ENCODE measurements at regions not wholly inside any gene's neighbourhood (a gene's known extent, or its start where the extent isn't known, plus 50 kb on each side); places are given as distances from the start of the nearest gene placed in this dataset.

- no peak overlapping the region for H3K27ac ChIP-seq
- in situ Hi-C loops (cut with MboI; ENCODE audit: low pct_unique_long_range_greater_than_20kb in 2 of 9, low sequenced_read_pairs in 9 of 9, unreplicated experiment in 9 of 9): no loop called here
- peaks cover 15 to 32% of the 10 kb centered on the region in 2 donors for H3K4me1 ChIP-seq (replicated peaks in 1 of 2)
- 50 to 91% (median 70%) methylated on average over 1 to 5 of the region's 15 CpGs; no CpG with 5 or more reads in 4 of the 10 experiments for WGBS, 10 experiments
- H3K4me3 ChIP-seq: no peak overlapping the region
- no peak for ATAC-seq (replicated peaks in 6 of 8)
Measured at GRCh38 chr4:1500966-1501753, 94.9 kb upstream of the NKX1-1 start.

GRCh38 chr4:1500231-1500965 is 94.2 kb upstream of the NKX1-1 start:
- in situ Hi-C loops (cut with MboI; ENCODE audit: low pct_unique_long_range_greater_than_20kb in 2 of 9, low sequenced_read_pairs in 9 of 9, unreplicated experiment in 9 of 9): no loop called here
- WGBS, 10 experiments: 40 to 90% (median 88%) methylated on average over 1 to 7 of the region's 18 CpGs; no CpG with 5 or more reads in 7 of the 10 experiments
- no peak overlapping the region for H3K4me3 ChIP-seq
- no peak overlapping the region for H3K27ac ChIP-seq
- no peak for ATAC-seq (replicated peaks in 6 of 8)
- peaks cover 13 to 32% of the 10 kb centered on the region in 2 donors for H3K4me1 ChIP-seq (replicated peaks in 1 of 2)

GRCh38 chr4:1499465-1499864 is 93.2 kb upstream of the NKX1-1 start:
- Histone ChIP-seq H3K4me3 (no peak overlapping the region), H3K4me1 (replicated peaks in 1 of 2) (peaks cover 19 to 24% of the 10 kb centered on the region in 2 donors), H3K27ac (no peak overlapping the region)
- ATAC-seq (replicated peaks in 6 of 8): no peak
- WGBS, 10 experiments: 60 to 86% (median 63%) methylated on average over 1 to 2 of the region's 7 CpGs; no CpG with 5 or more reads in 6 of the 10 experiments
- in situ Hi-C loops (cut with MboI; ENCODE audit: low pct_unique_long_range_greater_than_20kb in 2 of 9, low sequenced_read_pairs in 9 of 9, unreplicated experiment in 9 of 9): no loop called here

GRCh38 chr4:1497189-1497801 is 91.1 kb upstream of the NKX1-1 start:
- no peak overlapping the region for H3K27ac ChIP-seq
- no peak for ATAC-seq (replicated peaks in 6 of 8)
- in situ Hi-C loops (cut with MboI; ENCODE audit: low pct_unique_long_range_greater_than_20kb in 2 of 9, low sequenced_read_pairs in 9 of 9, unreplicated experiment in 9 of 9): no loop called here
- H3K4me1 ChIP-seq (replicated peaks in 1 of 2): peaks cover 12 to 16% of the 10 kb centered on the region in 2 donors
- no peak overlapping the region for H3K4me3 ChIP-seq
- WGBS, 10 experiments: 0 to 67% (median 33%) methylated on average over 2 to 7 of the region's 7 CpGs; no CpG with 5 or more reads in 1 of the 10 experiments

- no peak for ATAC-seq (replicated peaks in 6 of 8)
- Histone ChIP-seq H3K4me1 (replicated peaks in 1 of 2) (peaks cover 3 to 10% of the 10 kb centered on the region in 2 donors), H3K4me3 (no peak overlapping the region), H3K27ac (no peak overlapping the region)
- 0 to 70% (median 50%) methylated on average over 1 to 5 of the region's 9 CpGs; no CpG with 5 or more reads in 7 of the 10 experiments for WGBS, 10 experiments
- in situ Hi-C loops (cut with MboI; ENCODE audit: low pct_unique_long_range_greater_than_20kb in 2 of 9, low sequenced_read_pairs in 9 of 9, unreplicated experiment in 9 of 9): no loop called here
Measured at GRCh38 chr4:1496116-1496642, 89.9 kb upstream of the NKX1-1 start.

- H3K4me3 ChIP-seq: no peak overlapping the region
- 20 to 100% (median 65%) methylated on average over 1 to 13 of the region's 34 CpGs; no CpG with 5 or more reads in 5 of the 10 experiments for WGBS, 10 experiments
- ATAC-seq (replicated peaks in 6 of 8): no peak
- H3K4me1 ChIP-seq (replicated peaks in 1 of 2): peaks cover 9 to 15% of the 10 kb centered on the region in 2 donors
- in situ Hi-C loops (cut with MboI; ENCODE audit: low pct_unique_long_range_greater_than_20kb in 2 of 9, low sequenced_read_pairs in 9 of 9, unreplicated experiment in 9 of 9): no loop called here
- H3K27ac ChIP-seq: no peak overlapping the region
Measured at GRCh38 chr4:1495416-1496115, 89.3 kb upstream of the NKX1-1 start.

- WGBS, 10 experiments: 14 to 84% (median 58%) methylated on average over 1 to 11 of the region's 37 CpGs; no CpG with 5 or more reads in 2 of the 10 experiments
- no peak overlapping the region for H3K27ac ChIP-seq
- H3K4me1 ChIP-seq (replicated peaks in 1 of 2): peaks cover 13 to 24% of the 10 kb centered on the region in 2 donors
- in situ Hi-C loops (cut with MboI; ENCODE audit: low pct_unique_long_range_greater_than_20kb in 2 of 9, low sequenced_read_pairs in 9 of 9, unreplicated experiment in 9 of 9): no loop called here
- H3K4me3 ChIP-seq: no peak overlapping the region
- no peak for ATAC-seq (replicated peaks in 6 of 8)
Measured at GRCh38 chr4:1494416-1495315, 88.4 kb upstream of the NKX1-1 start.

- Histone ChIP-seq H3K4me1 (replicated peaks in 1 of 2) (peaks cover 22 to 34% of the 10 kb centered on the region in 2 donors), H3K27ac (no peak overlapping the region), H3K4me3 (no peak overlapping the region)
- WGBS, 10 experiments: 18 to 100% (median 80%) methylated on average over 1 to 17 of the region's 28 CpGs; no CpG with 5 or more reads in 2 of the 10 experiments
- in situ Hi-C loops (cut with MboI; ENCODE audit: low pct_unique_long_range_greater_than_20kb in 2 of 9, low sequenced_read_pairs in 9 of 9, unreplicated experiment in 9 of 9): no loop called here
- no peak for ATAC-seq (replicated peaks in 6 of 8)
Measured at GRCh38 chr4:1493540-1494287, 87.5 kb upstream of the NKX1-1 start.

GRCh38 chr4:1492651-1493539 is 86.7 kb upstream of the NKX1-1 start:
- WGBS, 10 experiments: 63 to 86% (median 75%) methylated on average over 2 to 15 of the region's 46 CpGs; no CpG with 5 or more reads in 6 of the 10 experiments
- in situ Hi-C loops (cut with MboI; ENCODE audit: low pct_unique_long_range_greater_than_20kb in 2 of 9, low sequenced_read_pairs in 9 of 9, unreplicated experiment in 9 of 9): no loop called here
- Histone ChIP-seq H3K4me3 (no peak overlapping the region), H3K27ac (no peak overlapping the region), H3K4me1 (replicated peaks in 1 of 2) (peaks cover 22 to 36% of the 10 kb centered on the region in 2 donors)
- no peak for ATAC-seq (replicated peaks in 6 of 8)

- no peak for ATAC-seq (replicated peaks in 6 of 8)
- WGBS, 10 experiments: 5 to 80% methylated on average over 2 to 3 of the region's 5 CpGs; no CpG with 5 or more reads in 8 of the 10 experiments
- Histone ChIP-seq H3K4me1 (replicated peaks in 1 of 2) (peaks cover 22 to 36% of the 10 kb centered on the region in 2 donors), H3K27ac (no peak overlapping the region), H3K4me3 (no peak overlapping the region)
- in situ Hi-C loops (cut with MboI; ENCODE audit: low pct_unique_long_range_greater_than_20kb in 2 of 9, low sequenced_read_pairs in 9 of 9, unreplicated experiment in 9 of 9): no loop called here
Measured at GRCh38 chr4:1492142-1492457, 85.9 kb upstream of the NKX1-1 start.

All from motor neuron (in vitro differentiated cells).